Suprapubic skin (tissue), 4 donors: ENCODE measurements at regions not wholly inside any gene's neighbourhood (a gene's known extent, or its start where the extent isn't known, plus 50 kb on each side); places are given as distances from the start of the nearest gene placed in this dataset.

Experiments
- DNase-seq, 2 donors: peaks; one replicate each; pipeline ENCODE4 v3.0.0-alpha.2; 2019; ENCODE audit warnings: low spot score in 2 of 2
- H3K27ac ChIP-seq: fragments of 200-600 bp; sonication (generic); one replicate; pipeline ENCODE4 v1.5.1; 2019
- H3K27me3 ChIP-seq: fragments of 200-600 bp; sonication (generic); one replicate; pipeline ENCODE4 v1.5.1; 2019
- H3K36me3 ChIP-seq: fragments of 200-600 bp; sonication (generic); one replicate; pipeline ENCODE4 v1.5.1; 2019
- H3K4me1 ChIP-seq: fragments of 200-600 bp; sonication (generic); one replicate; pipeline ENCODE4 v1.5.1; 2019
- H3K4me3 ChIP-seq: fragments of 200-600 bp; sonication (generic); one replicate; pipeline ENCODE4 v1.5.1; 2019; ENCODE audit warnings: mild to moderate bottlenecking
- H3K9me3 ChIP-seq: fragments of 200-600 bp; sonication (generic); one replicate; pipeline ENCODE4 v1.5.1; 2019
- EP300 ChIP-seq: sonication (generic); formaldehyde crosslinking; IDR thresholded peaks from one replicate; pipeline ENCODE4 v1.6.1; 2017; ENCODE audit warnings: antibody characterized with exemption
- POLR2A ChIP-seq, 2 donors: fragments of 450-650 bp; IDR thresholded peaks; one replicate each; pipeline ENCODE4 v1.6.1; 2017; ENCODE audit warnings: antibody characterized with exemption in 2 of 2, mild to moderate bottlenecking in 2 of 2, moderate library complexity in 2 of 2
- POLR2AphosphoS5 ChIP-seq, 3 donors: sonication (generic); formaldehyde crosslinking; IDR thresholded peaks; one replicate each; pipeline ENCODE4 v1.6.1; 2017; ENCODE audit warnings: antibody characterized with exemption in 3 of 3
- WGBS: methylation state at CpG from one replicate; pipeline ENCODE4 v1.1.5; 2018; 5-methylcytosine and 5-hydroxymethylcytosine counted together
- TF ChIP-seq, protein P1 (sequence below), 2 donors: fragments of 200-600 bp in 1 of 2; fragments of 450-650 bp in 1 of 2; sonication (generic) in 1 of 2; IDR thresholded peaks; one replicate each; pipeline ENCODE4 v1.5.1; 2016 to 2019; ENCODE audit warnings: antibody characterized with exemption in 2 of 2, mild to moderate bottlenecking in 1 of 2, moderate library complexity in 1 of 2

DNA sequence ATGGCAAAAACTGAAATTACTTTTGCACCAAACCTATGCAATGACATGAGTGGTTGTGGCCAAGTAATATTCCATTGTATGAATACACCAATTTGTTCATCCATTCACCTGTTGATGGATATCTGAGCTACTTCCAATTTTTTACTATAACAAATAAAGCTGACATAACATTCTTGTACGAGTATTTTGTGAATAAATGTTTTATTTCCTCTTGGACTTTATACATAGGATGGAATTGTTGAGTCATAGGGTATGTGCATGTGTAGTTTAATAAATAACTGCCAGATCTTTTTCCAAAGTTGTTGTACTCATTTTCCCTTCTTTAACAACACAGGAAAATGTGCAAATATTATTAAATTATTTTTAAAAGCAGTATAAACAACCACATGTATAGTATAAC is 146.1 kb upstream of the ZNF462 start:
- Histone ChIP-seq H3K4me1 (peaks cover 8% of the 10 kb centered on the region), H3K36me3 (no peaks in the 10 kb centered on the region), H3K4me3 (no peak overlapping the region), H3K27me3 (no peaks in the 10 kb centered on the region), H3K27ac (no peak overlapping the region), H3K9me3 (no peaks in the 10 kb centered on the region)
- DNase-seq = no peak
- TF ChIP-seq POLR2AphosphoS5 (IDR thresholded peaks at IDR 0.05) (no peak), POLR2A (IDR thresholded peaks at IDR 0.05) (no peak), EP300 (no peak)
- TF ChIP-seq, protein P1, sequence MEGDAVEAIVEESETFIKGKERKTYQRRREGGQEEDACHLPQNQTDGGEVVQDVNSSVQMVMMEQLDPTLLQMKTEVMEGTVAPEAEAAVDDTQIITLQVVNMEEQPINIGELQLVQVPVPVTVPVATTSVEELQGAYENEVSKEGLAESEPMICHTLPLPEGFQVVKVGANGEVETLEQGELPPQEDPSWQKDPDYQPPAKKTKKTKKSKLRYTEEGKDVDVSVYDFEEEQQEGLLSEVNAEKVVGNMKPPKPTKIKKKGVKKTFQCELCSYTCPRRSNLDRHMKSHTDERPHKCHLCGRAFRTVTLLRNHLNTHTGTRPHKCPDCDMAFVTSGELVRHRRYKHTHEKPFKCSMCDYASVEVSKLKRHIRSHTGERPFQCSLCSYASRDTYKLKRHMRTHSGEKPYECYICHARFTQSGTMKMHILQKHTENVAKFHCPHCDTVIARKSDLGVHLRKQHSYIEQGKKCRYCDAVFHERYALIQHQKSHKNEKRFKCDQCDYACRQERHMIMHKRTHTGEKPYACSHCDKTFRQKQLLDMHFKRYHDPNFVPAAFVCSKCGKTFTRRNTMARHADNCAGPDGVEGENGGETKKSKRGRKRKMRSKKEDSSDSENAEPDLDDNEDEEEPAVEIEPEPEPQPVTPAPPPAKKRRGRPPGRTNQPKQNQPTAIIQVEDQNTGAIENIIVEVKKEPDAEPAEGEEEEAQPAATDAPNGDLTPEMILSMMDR (IDR thresholded peaks at IDR 0.05) = no peak
- 18% methylated on average over 1 of the region's 1 CpG for WGBS

DNA sequence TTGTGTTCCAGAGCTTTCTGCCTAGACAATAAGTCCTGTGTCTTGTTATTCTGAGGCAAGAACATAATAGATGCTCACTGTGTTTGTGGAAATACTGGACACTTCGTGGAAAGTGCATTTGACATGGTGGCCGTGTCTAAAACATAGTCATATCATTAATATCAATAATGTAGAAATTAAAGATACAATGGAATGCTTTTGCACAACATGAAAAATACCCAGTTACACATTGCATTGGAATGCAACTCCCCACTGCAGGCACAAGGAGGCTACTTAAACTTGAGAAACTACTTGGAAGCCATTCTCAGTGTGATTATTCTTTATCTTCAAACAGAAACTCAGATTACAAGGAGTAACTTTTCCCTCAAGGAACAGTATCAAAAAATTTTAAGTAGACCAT is 145.3 kb upstream of the ZNF462 start:
- no peak overlapping the region for H3K4me3 ChIP-seq
- no peaks in the 10 kb centered on the region for H3K36me3 ChIP-seq
- no peak for DNase-seq
- H3K27me3 ChIP-seq = no peaks in the 10 kb centered on the region
- H3K27ac ChIP-seq = no peak overlapping the region
- no peak for TF ChIP-seq EP300
- TF ChIP-seq POLR2AphosphoS5 (IDR thresholded peaks at IDR 0.05) = no peak
- TF ChIP-seq POLR2A (IDR thresholded peaks at IDR 0.05) = no peak
- TF ChIP-seq, protein P1 (IDR thresholded peaks at IDR 0.05) = no peak
- WGBS = 31% methylated on average over 2 of the region's 2 CpGs
- H3K4me1 ChIP-seq = peaks cover 8% of the 10 kb centered on the region
- H3K9me3 ChIP-seq = no peaks in the 10 kb centered on the region

DNA sequence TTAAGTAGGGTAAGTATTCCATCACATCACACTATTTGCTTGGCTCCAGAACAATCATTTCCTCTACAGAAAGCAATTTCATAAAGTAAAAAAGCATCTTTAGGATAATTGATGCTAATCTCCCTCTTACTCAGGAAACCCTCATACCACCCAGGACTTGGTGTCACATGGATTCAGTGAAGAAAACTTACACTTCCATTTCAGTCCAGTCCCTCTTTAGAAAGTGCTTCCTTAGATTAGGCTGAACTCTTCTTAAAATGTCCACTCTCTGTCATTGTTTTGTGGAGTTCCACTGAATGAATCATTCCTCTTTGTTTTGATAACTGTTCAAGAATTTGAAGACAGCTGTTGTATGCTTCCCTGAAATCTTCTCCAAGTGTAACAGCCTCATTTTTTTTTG is 144.0 kb upstream of the ZNF462 start:
- H3K4me1 ChIP-seq = peaks cover 8% of the 10 kb centered on the region
- DNase-seq = no peak
- no peaks in the 10 kb centered on the region for H3K36me3 ChIP-seq
- H3K9me3 ChIP-seq = no peaks in the 10 kb centered on the region
- TF ChIP-seq EP300 (no peak), POLR2A (IDR thresholded peaks at IDR 0.05) (no peak), POLR2AphosphoS5 (IDR thresholded peaks at IDR 0.05) (no peak)
- TF ChIP-seq, protein P1 (IDR thresholded peaks at IDR 0.05) = no peak
- no peak overlapping the region for H3K4me3 ChIP-seq
- no peak overlapping the region for H3K27ac ChIP-seq
- no peaks in the 10 kb centered on the region for H3K27me3 ChIP-seq

DNA sequence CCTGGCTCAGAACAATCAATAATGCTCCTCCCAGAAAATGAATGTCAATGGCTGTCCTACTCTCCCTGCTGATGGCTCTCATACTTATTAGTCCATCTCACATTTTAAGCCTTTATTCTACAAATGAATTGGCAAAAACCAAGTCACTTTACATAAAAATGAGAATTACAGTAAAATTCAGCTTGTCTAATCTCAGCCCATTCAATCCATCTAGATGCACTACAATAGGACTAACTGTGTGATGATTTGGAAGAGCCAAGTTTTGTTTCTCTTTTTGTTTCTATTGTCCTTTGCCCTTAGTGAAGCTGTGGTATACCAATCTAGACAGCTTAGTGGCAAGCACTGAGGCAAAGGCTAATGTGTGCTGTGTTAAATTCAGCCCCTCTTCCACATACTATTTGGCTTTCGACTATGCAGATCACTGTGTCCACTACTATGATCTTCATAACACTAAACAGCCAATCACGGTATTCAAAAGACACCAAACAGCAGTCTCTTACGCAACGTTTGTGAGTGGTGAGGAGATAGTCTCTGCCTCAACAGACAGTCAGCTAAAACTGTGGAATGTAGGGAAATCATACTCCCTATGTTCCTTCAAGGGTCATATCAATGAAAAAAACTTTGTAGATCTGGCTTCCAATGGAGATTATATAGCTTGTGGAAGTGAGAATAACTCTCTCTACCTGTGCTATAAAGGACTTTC is 140.8 kb upstream of the ZNF462 start:
- Histone ChIP-seq H3K36me3 (no peaks in the 10 kb centered on the region), H3K27me3 (no peaks in the 10 kb centered on the region), H3K4me3 (no peak overlapping the region), H3K27ac (no peak overlapping the region), H3K4me1 (peaks cover 8% of the 10 kb centered on the region), H3K9me3 (no peaks in the 10 kb centered on the region)
- TF ChIP-seq, protein P1 (IDR thresholded peaks at IDR 0.05) = no peak
- no peak for TF ChIP-seq POLR2A (IDR thresholded peaks at IDR 0.05)
- TF ChIP-seq POLR2AphosphoS5 (IDR thresholded peaks at IDR 0.05) = no peak
- no peak for TF ChIP-seq EP300
- DNase-seq = no peak
- 88% methylated on average over 4 of the region's 4 CpGs for WGBS

DNA sequence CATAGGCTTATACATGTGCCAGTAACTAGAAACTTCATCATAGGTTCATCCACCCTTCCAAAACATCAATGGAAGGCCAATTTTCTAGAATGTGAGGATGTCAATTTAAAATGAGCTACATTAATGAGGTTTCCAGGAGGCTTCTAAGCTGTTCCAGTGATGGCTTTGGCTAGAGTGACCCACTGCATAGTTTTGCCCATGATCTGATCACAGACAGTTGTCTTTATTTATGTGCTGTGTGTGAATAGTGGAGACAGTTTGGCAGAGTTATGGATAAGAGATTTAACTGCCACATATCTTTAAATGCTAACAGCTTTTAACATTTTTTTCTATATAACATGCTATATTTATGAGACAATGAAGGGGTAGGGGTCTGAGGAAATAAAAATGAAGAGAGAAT is 139.0 kb upstream of the ZNF462 start:
- no peak for DNase-seq
- H3K27me3 ChIP-seq = no peaks in the 10 kb centered on the region
- no peaks in the 10 kb centered on the region for H3K9me3 ChIP-seq
- H3K27ac ChIP-seq = no peak overlapping the region
- H3K4me1 ChIP-seq = no peaks in the 10 kb centered on the region
- no peak overlapping the region for H3K4me3 ChIP-seq
- TF ChIP-seq POLR2AphosphoS5 (IDR thresholded peaks at IDR 0.05) (no peak), POLR2A (IDR thresholded peaks at IDR 0.05) (no peak), EP300 (no peak)
- TF ChIP-seq, protein P1 (IDR thresholded peaks at IDR 0.05) = no peak
- no peaks in the 10 kb centered on the region for H3K36me3 ChIP-seq
